GM23338 (cell line): ENCODE measurements at regions not wholly inside any gene's neighbourhood (a gene's known extent, or its start where the extent isn't known, plus 50 kb on each side); places are given as distances from the start of the nearest gene placed in this dataset.

ENCODE experiments used
- ATAC-seq: fragments of 200-7000 bp; cut with Tn5 transposase; 3 replicates; pipeline ENCODE4 v1.9.1; 2020
- DNase-seq: peaks from one replicate; pipeline ENCODE4 v3.0.0-alpha.2; 2015; ENCODE audit warnings: low spot score
- H2AFZ ChIP-seq: fragments of 200-600 bp; sonication (generic); 2 replicates; pipeline ENCODE4 v1.8.0; 2016; ENCODE audit warnings: antibody characterized with exemption, mild to moderate bottlenecking, moderate library complexity
- H3F3A ChIP-seq: fragments of 200-600 bp; sonication (generic); replicated peaks from 2 replicates; pipeline ENCODE4 v1.8.0; 2017; ENCODE audit warnings: antibody characterized with exemption, mixed run types, low read depth
- H3K27ac ChIP-seq: fragments of 200-600 bp; sonication (generic); 2 replicates; pipeline ENCODE4 v1.6.1; 2016; ENCODE audit warnings: low read depth
- H3K27me3 ChIP-seq: fragments of 200-600 bp; sonication (generic); 2 replicates; pipeline ENCODE4 v1.8.0; 2016; ENCODE audit warnings: mild to moderate bottlenecking, mixed run types, moderate library complexity; ENCODE audit not compliant: insufficient read depth
- H3K36me3 ChIP-seq: fragments of 200-600 bp; sonication (generic); 2 replicates; pipeline ENCODE4 v1.8.0; 2016; ENCODE audit warnings: mild to moderate bottlenecking; ENCODE audit not compliant: insufficient read depth
- H3K4me1 ChIP-seq: fragments of 200-600 bp; sonication (generic); 2 replicates; pipeline ENCODE4 v1.8.0; 2016; ENCODE audit warnings: mild to moderate bottlenecking, moderate library complexity; ENCODE audit not compliant: insufficient read depth
- H3K4me2 ChIP-seq: fragments of 200-600 bp; sonication (generic); 2 replicates; pipeline ENCODE4 v1.7.1; 2017; ENCODE audit warnings: mixed run types
- H3K4me3 ChIP-seq: fragments of 200-600 bp; sonication (generic); 2 replicates; pipeline ENCODE4 v1.6.1; 2016; ENCODE audit warnings: mixed run types
- H3K79me2 ChIP-seq: fragments of 200-600 bp; sonication (generic); replicated peaks from 2 replicates; pipeline ENCODE4 v1.8.0; 2017; ENCODE audit warnings: mild to moderate bottlenecking; ENCODE audit not compliant: insufficient read depth
- H3K9me2 ChIP-seq: fragments of 200-600 bp; sonication (generic); 2 replicates; pipeline ENCODE4 v1.8.0; 2017; ENCODE audit not compliant: insufficient read depth
- H4K20me1 ChIP-seq: fragments of 200-600 bp; sonication (generic); replicated peaks from 2 replicates; pipeline ENCODE4 v1.8.0; 2017; ENCODE audit warnings: mild to moderate bottlenecking; ENCODE audit not compliant: insufficient read depth
- H3K27ac Mint-ChIP-seq: 2 replicates; pipeline ENCODE4 v1.8.0; 2020; ENCODE audit warnings: inconsistent platforms, mild to moderate bottlenecking, moderate library complexity, mixed read lengths
- H3K27me3 Mint-ChIP-seq: 3 replicates; pipeline ENCODE4 v1.8.0; 2022; ENCODE audit warnings: low read depth, mild to moderate bottlenecking, moderate library complexity, mixed read lengths, inconsistent platforms; ENCODE audit not compliant: insufficient read depth, poor library complexity
- H3K36me3 Mint-ChIP-seq: 3 replicates; pipeline ENCODE4 v1.8.0; 2021; ENCODE audit warnings: low read depth, mild to moderate bottlenecking, inconsistent platforms, moderate library complexity, mixed read lengths
- H3K4me1 Mint-ChIP-seq: 3 replicates; pipeline ENCODE4 v1.8.0; 2020; ENCODE audit warnings: mild to moderate bottlenecking, inconsistent platforms, mixed read lengths
- H3K4me3 Mint-ChIP-seq: 3 replicates; pipeline ENCODE4 v1.8.0; 2021; ENCODE audit warnings: moderate library complexity, mild to moderate bottlenecking, inconsistent platforms, mixed read lengths
- H3K9me3 Mint-ChIP-seq: 3 replicates; pipeline ENCODE4 v1.8.0; 2020; ENCODE audit warnings: moderate library complexity, mild to moderate bottlenecking, inconsistent platforms, mixed read lengths
- CREB1 ChIP-seq: fragments of 250-450 bp; sonication (Bioruptor Pico); IDR thresholded peaks from 2 replicates; pipeline ENCODE4 v1.5.0; 2020; ENCODE audit warnings: low read depth, mild to moderate bottlenecking, moderate library complexity
- EZH2phosphoT487 ChIP-seq: fragments of 200-600 bp; sonication (generic); IDR thresholded peaks from one replicate; pipeline ENCODE4 v1.8.1; 2018; ENCODE audit warnings: antibody characterized with exemption; ENCODE audit not compliant: unreplicated experiment
- JUNB ChIP-seq: IDR thresholded peaks from one replicate; pipeline ENCODE4 v1.6.1; 2016; ENCODE audit warnings: antibody characterized with exemption; ENCODE audit not compliant: unreplicated experiment
- NANOG ChIP-seq: IDR thresholded peaks from 2 replicates; pipeline ENCODE4 v1.6.1; 2016; ENCODE audit warnings: antibody characterized with exemption, borderline replicate concordance
- ZNF114 ChIP-seq: fragments of 250-450 bp; sonication (Bioruptor Pico); IDR thresholded peaks from 2 replicates; pipeline ENCODE4 v1.5.0; 2020; ENCODE audit warnings: mild to moderate bottlenecking, moderate library complexity
- TF ChIP-seq, protein P1 (sequence below): IDR thresholded peaks from 2 replicates; pipeline ENCODE4 v1.6.1; 2016; ENCODE audit warnings: antibody characterized with exemption
- TF ChIP-seq, protein P2 (sequence below), 2 experiments: fragments of 200-600 bp in 1 of 2; sonication (generic) in 1 of 2; conservative IDR thresholded peaks; 2 replicates each; pipeline versions ENCODE4 v1.5.1 to v1.6.1; 2016 to 2017; ENCODE audit warnings: antibody characterized with exemption in 2 of 2, low read depth in 2 of 2, mild to moderate bottlenecking in 2 of 2, moderate library complexity in 1 of 2
- TF ChIP-seq, protein P3 (sequence below): IDR thresholded peaks from one replicate; pipeline ENCODE4 v1.6.1; 2018; ENCODE audit warnings: antibody characterized with exemption; ENCODE audit not compliant: unreplicated experiment

DNA sequence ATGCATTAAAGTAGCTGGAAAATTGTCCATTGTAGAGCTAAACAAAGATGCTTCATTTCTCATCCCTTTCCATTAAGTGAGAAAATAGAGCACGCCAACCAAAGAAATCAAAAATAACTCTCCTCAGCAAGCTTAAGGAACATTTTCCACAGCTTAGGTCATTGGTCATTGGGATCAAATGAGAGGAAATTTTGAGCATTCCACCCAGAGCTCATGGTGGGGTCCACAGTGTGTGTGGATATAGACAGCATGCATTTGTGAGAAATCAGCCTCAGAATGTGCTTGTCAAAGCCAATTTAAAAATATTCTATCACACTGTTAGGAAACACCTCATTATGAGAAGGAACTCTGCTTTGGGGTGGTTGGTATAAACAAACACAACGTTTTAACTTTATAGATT is 97.2 kb downstream of the HDGFL1 start:
- DNase-seq: no peak
- no peaks in the 10 kb centered on the region for H3K27me3 Mint-ChIP-seq
- no peak overlapping the region for H3K27ac ChIP-seq

DNA sequence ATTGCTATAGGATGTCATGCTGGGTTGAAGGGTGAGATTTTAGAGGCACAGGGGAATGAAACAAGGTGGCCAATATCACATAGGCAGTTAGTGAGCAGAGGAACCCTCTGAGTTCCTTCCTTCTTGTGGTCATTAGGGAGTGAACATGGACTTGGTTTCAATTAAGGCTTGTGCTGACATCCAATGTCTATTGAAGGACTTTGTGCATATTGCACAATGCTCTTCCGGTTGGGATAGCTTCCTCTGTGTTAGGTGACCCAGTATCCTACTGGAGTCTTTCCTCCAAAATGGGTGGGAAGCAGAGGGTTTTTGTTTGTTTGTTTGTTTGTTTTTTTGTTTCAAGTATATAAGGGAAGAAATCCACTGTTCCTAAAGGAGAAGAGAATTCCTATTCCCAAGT is 98.5 kb downstream of the HDGFL1 start:
- no peaks in the 10 kb centered on the region for H3K4me1 ChIP-seq
- no peak overlapping the region for H3K27ac ChIP-seq
- H3K79me2 ChIP-seq: no peaks in the 10 kb centered on the region
- DNase-seq (no peak), ATAC-seq (no peak)
- H3K4me1 Mint-ChIP-seq: no peaks in the 10 kb centered on the region
- no peak overlapping the region for H3K4me3 Mint-ChIP-seq
- H3K9me3 Mint-ChIP-seq: no peaks in the 10 kb centered on the region
- no peak overlapping the region for H2AFZ ChIP-seq
- no peak overlapping the region for H3K4me2 ChIP-seq
- no peaks in the 10 kb centered on the region for H3K27me3 Mint-ChIP-seq
- no peak overlapping the region for H3K27ac Mint-ChIP-seq
- no peaks in the 10 kb centered on the region for H3K36me3 Mint-ChIP-seq
- no peaks in the 10 kb centered on the region for H4K20me1 ChIP-seq
- H3K36me3 ChIP-seq: no peaks in the 10 kb centered on the region
- H3F3A ChIP-seq: no peaks in the 10 kb centered on the region
- no peaks in the 10 kb centered on the region for H3K27me3 ChIP-seq
- H3K9me2 ChIP-seq: peaks cover 3% of the 10 kb centered on the region; the same call in 1 of the 2 replicates
- no peak overlapping the region for H3K4me3 ChIP-seq
- TF ChIP-seq, protein P1, sequence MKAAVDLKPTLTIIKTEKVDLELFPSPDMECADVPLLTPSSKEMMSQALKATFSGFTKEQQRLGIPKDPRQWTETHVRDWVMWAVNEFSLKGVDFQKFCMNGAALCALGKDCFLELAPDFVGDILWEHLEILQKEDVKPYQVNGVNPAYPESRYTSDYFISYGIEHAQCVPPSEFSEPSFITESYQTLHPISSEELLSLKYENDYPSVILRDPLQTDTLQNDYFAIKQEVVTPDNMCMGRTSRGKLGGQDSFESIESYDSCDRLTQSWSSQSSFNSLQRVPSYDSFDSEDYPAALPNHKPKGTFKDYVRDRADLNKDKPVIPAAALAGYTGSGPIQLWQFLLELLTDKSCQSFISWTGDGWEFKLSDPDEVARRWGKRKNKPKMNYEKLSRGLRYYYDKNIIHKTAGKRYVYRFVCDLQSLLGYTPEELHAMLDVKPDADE: no peak
- TF ChIP-seq JUNB: no peak
- TF ChIP-seq, protein P2, sequence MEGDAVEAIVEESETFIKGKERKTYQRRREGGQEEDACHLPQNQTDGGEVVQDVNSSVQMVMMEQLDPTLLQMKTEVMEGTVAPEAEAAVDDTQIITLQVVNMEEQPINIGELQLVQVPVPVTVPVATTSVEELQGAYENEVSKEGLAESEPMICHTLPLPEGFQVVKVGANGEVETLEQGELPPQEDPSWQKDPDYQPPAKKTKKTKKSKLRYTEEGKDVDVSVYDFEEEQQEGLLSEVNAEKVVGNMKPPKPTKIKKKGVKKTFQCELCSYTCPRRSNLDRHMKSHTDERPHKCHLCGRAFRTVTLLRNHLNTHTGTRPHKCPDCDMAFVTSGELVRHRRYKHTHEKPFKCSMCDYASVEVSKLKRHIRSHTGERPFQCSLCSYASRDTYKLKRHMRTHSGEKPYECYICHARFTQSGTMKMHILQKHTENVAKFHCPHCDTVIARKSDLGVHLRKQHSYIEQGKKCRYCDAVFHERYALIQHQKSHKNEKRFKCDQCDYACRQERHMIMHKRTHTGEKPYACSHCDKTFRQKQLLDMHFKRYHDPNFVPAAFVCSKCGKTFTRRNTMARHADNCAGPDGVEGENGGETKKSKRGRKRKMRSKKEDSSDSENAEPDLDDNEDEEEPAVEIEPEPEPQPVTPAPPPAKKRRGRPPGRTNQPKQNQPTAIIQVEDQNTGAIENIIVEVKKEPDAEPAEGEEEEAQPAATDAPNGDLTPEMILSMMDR (conservative IDR thresholded peaks at IDR 0.05; ENCODE audit: low read depth in 2 of 2): no peak

More for the DNA sequence above, 97.2 kb downstream of the HDGFL1 start:
- TF ChIP-seq, protein P3, sequence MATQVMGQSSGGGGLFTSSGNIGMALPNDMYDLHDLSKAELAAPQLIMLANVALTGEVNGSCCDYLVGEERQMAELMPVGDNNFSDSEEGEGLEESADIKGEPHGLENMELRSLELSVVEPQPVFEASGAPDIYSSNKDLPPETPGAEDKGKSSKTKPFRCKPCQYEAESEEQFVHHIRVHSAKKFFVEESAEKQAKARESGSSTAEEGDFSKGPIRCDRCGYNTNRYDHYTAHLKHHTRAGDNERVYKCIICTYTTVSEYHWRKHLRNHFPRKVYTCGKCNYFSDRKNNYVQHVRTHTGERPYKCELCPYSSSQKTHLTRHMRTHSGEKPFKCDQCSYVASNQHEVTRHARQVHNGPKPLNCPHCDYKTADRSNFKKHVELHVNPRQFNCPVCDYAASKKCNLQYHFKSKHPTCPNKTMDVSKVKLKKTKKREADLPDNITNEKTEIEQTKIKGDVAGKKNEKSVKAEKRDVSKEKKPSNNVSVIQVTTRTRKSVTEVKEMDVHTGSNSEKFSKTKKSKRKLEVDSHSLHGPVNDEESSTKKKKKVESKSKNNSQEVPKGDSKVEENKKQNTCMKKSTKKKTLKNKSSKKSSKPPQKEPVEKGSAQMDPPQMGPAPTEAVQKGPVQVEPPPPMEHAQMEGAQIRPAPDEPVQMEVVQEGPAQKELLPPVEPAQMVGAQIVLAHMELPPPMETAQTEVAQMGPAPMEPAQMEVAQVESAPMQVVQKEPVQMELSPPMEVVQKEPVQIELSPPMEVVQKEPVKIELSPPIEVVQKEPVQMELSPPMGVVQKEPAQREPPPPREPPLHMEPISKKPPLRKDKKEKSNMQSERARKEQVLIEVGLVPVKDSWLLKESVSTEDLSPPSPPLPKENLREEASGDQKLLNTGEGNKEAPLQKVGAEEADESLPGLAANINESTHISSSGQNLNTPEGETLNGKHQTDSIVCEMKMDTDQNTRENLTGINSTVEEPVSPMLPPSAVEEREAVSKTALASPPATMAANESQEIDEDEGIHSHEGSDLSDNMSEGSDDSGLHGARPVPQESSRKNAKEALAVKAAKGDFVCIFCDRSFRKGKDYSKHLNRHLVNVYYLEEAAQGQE: no peak
- TF ChIP-seq CREB1: no peak
- no peak for TF ChIP-seq ZNF114 (CRISPR knock-in tag)
- TF ChIP-seq, protein P2 (conservative IDR thresholded peaks at IDR 0.05; ENCODE audit: low read depth in 2 of 2): no peak
- TF ChIP-seq NANOG: no peak
- no peak for TF ChIP-seq EZH2phosphoT487
- no peaks in the 10 kb centered on the region for H3K27me3 ChIP-seq
- no peak for ATAC-seq
- no peaks in the 10 kb centered on the region for H3K4me1 ChIP-seq
- Mint-ChIP-seq H3K27ac (no peak overlapping the region), H3K4me3 (no peak overlapping the region), H3K9me3 (peaks cover 3% of the 10 kb centered on the region; the same call in 1 of the 3 replicates), H3K4me1 (no peaks in the 10 kb centered on the region), H3K36me3 (no peaks in the 10 kb centered on the region; the same call in 2 of the 3 replicates)
- no peak overlapping the region for H3K4me3 ChIP-seq
- no peaks in the 10 kb centered on the region for H3F3A ChIP-seq
- no peak overlapping the region for H2AFZ ChIP-seq
- H3K79me2 ChIP-seq: no peaks in the 10 kb centered on the region
- H3K4me2 ChIP-seq: no peak overlapping the region
- H3K36me3 ChIP-seq: no peaks in the 10 kb centered on the region
- H4K20me1 ChIP-seq: no peaks in the 10 kb centered on the region
- H3K9me2 ChIP-seq: peaks cover 3% of the 10 kb centered on the region; the same call in 1 of the 2 replicates
